WTC11 (cell line): ENCODE measurements at regions not wholly inside any gene's neighbourhood (a gene's known extent, or its start where the extent isn't known, plus 50 kb on each side); places are given as distances from the start of the nearest gene placed in this dataset.

Experiments
- ATAC-seq: fragments of 200-7000 bp; cut with Tn5 transposase; 2 replicates; pipeline ENCODE4 v1.10.0; 2021; ENCODE audit warnings: mild to moderate bottlenecking, moderate library complexity
- CTCF ChIA-PET: fragments of 300-600 bp; sonication (Branson Sonifier 250); formaldehyde crosslinking; loops from one replicate; lab custom pipeline; 2021; ENCODE audit warnings: antibody characterized with exemption; lab: Charles Lee
- POLR2A ChIA-PET: fragments of 350-600 bp; sonication (Branson Sonifier 250); formaldehyde crosslinking; loops from one replicate; lab custom pipeline; 2021; ENCODE audit warnings: antibody characterized with exemption; lab: Charles Lee
- DNase-seq: peaks from one replicate; pipeline ENCODE4 v3.0.0; 2021; ENCODE audit warnings: low spot score
- H3K27ac Mint-ChIP-seq: 2 replicates; pipeline ENCODE4 v1.8.0; 2021; ENCODE audit warnings: mixed read lengths
- H3K27me3 Mint-ChIP-seq: 2 replicates; pipeline ENCODE4 v1.8.0; 2021; ENCODE audit warnings: low read depth, mild to moderate bottlenecking, moderate library complexity, mixed read lengths
- H3K36me3 Mint-ChIP-seq: 2 replicates; pipeline ENCODE4 v1.8.0; 2021; ENCODE audit warnings: mixed read lengths
- H3K4me1 Mint-ChIP-seq: 2 replicates; pipeline ENCODE4 v1.8.0; 2022; ENCODE audit warnings: mixed read lengths
- H3K4me3 Mint-ChIP-seq: 2 replicates; pipeline ENCODE4 v1.8.0; 2021; ENCODE audit warnings: mild to moderate bottlenecking, moderate library complexity, mixed read lengths
- H3K9me3 Mint-ChIP-seq: 2 replicates; pipeline ENCODE4 v1.8.0; 2021; ENCODE audit warnings: mixed read lengths
- MXD4 ChIP-seq: fragments of 250-450 bp; sonication (Bioruptor Pico); IDR thresholded peaks from 2 replicates; pipeline ENCODE4 v1.8.0; 2021; ENCODE audit warnings: mild to moderate bottlenecking, moderate library complexity, borderline replicate concordance
- NR3C1 ChIP-seq: sonication (generic); formaldehyde crosslinking; conservative IDR thresholded peaks from 2 replicates; pipeline ENCODE4 v1.8.1; 2023; ENCODE audit warnings: low read depth, mild to moderate bottlenecking, missing genetic modification reagents
- SP1 ChIP-seq: sonication (generic); formaldehyde crosslinking; conservative IDR thresholded peaks from 2 replicates; pipeline ENCODE4 v1.8.1; 2022; ENCODE audit warnings: missing genetic modification reagents
- TEAD4 ChIP-seq: sonication (generic); formaldehyde crosslinking; IDR thresholded peaks from 2 replicates; pipeline ENCODE4 v1.8.0; 2022; ENCODE audit warnings: mild to moderate bottlenecking, missing genetic modification reagents
- ZNF219 ChIP-seq: sonication (generic); formaldehyde crosslinking; IDR thresholded peaks from 2 replicates; pipeline ENCODE4 v1.8.0; 2023; ENCODE audit warnings: missing genetic modification reagents, mild to moderate bottlenecking, borderline replicate concordance
- ZNF317 ChIP-seq: sonication (generic); formaldehyde crosslinking; IDR thresholded peaks from 2 replicates; pipeline ENCODE4 v1.8.1; 2023; ENCODE audit warnings: low read depth, mild to moderate bottlenecking, moderate library complexity, missing genetic modification reagents, borderline replicate concordance
- ZNF423 ChIP-seq: fragments of 250-450 bp; sonication (Bioruptor Pico); IDR thresholded peaks from 2 replicates; pipeline ENCODE4 v2.1.2; 2022; ENCODE audit warnings: mild to moderate bottlenecking, moderate library complexity
- TF ChIP-seq, protein P1 (sequence below): sonication (generic); formaldehyde crosslinking; IDR thresholded peaks from 2 replicates; pipeline ENCODE4 v1.8.0; 2023; ENCODE audit warnings: mild to moderate bottlenecking, missing genetic modification reagents
- TF ChIP-seq, protein P2 (sequence below): sonication (generic); formaldehyde crosslinking; IDR thresholded peaks from 2 replicates; pipeline ENCODE4 v1.8.0; 2022; ENCODE audit warnings: mild to moderate bottlenecking, missing genetic modification reagents
- TF ChIP-seq, protein P3 (sequence below): sonication (generic); formaldehyde crosslinking; conservative IDR thresholded peaks from 2 replicates; pipeline ENCODE4 v1.8.1; 2022; ENCODE audit warnings: mild to moderate bottlenecking, missing genetic modification reagents
- TF ChIP-seq, protein P4 (sequence below): sonication (generic); formaldehyde crosslinking; IDR thresholded peaks from 2 replicates; pipeline ENCODE4 v1.8.1; 2022; ENCODE audit warnings: low read depth, missing genetic modification reagents, borderline replicate concordance
- TF ChIP-seq, protein P5 (sequence below): sonication (generic); formaldehyde crosslinking; IDR thresholded peaks from 2 replicates; pipeline ENCODE4 v1.8.0; 2022; ENCODE audit warnings: mild to moderate bottlenecking, missing genetic modification reagents

DNA sequence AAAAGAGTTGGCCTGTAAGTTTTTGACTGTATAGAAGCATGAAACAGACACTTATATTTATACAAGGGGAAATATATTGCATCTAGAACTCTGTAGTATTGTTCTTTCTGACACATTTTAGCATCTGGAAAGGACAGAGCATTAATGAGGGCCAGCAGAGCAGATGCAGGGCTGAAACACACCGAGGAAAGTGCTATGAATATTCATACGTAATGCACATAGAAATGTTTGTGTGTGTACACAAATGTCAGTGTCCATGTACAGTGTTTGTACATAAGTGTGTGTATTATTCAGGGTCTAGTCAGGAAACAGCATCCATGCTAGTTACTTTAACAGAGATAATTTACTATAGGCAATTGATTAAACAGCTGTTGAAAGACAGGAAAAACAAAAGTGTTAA, 146.5 kb upstream of the DTNBP1 start:
- ChIA-PET CTCF (interaction anchor here (1.9 kb wide), 1 partner anchor 118 kb away, joined by 6 read pairs; no protein-coding TSS in a partner anchor), POLR2A (no interaction called here)
- Mint-ChIP-seq H3K27me3 (no peaks in the 10 kb centered on the region; the same call in 1 of the 2 replicates), H3K4me3 (no peak overlapping the region), H3K27ac (no peak overlapping the region), H3K36me3 (no peaks in the 10 kb centered on the region), H3K4me1 (no peaks in the 10 kb centered on the region; the same call in 1 of the 2 replicates), H3K9me3 (peaks cover 4% of the 10 kb centered on the region)
- DNase-seq (no peak), ATAC-seq (no peak)
- TF ChIP-seq ZNF219 (no peak), SP1 (CRISPR knock-in tag) (no peak), NR3C1 (CRISPR knock-in tag) (no peak), MXD4 (CRISPR knock-in tag) (no peak)
- TF ChIP-seq, protein P1, sequence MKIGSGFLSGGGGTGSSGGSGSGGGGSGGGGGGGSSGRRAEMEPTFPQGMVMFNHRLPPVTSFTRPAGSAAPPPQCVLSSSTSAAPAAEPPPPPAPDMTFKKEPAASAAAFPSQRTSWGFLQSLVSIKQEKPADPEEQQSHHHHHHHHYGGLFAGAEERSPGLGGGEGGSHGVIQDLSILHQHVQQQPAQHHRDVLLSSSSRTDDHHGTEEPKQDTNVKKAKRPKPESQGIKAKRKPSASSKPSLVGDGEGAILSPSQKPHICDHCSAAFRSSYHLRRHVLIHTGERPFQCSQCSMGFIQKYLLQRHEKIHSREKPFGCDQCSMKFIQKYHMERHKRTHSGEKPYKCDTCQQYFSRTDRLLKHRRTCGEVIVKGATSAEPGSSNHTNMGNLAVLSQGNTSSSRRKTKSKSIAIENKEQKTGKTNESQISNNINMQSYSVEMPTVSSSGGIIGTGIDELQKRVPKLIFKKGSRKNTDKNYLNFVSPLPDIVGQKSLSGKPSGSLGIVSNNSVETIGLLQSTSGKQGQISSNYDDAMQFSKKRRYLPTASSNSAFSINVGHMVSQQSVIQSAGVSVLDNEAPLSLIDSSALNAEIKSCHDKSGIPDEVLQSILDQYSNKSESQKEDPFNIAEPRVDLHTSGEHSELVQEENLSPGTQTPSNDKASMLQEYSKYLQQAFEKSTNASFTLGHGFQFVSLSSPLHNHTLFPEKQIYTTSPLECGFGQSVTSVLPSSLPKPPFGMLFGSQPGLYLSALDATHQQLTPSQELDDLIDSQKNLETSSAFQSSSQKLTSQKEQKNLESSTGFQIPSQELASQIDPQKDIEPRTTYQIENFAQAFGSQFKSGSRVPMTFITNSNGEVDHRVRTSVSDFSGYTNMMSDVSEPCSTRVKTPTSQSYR = no peak
- TF ChIP-seq, protein P2, sequence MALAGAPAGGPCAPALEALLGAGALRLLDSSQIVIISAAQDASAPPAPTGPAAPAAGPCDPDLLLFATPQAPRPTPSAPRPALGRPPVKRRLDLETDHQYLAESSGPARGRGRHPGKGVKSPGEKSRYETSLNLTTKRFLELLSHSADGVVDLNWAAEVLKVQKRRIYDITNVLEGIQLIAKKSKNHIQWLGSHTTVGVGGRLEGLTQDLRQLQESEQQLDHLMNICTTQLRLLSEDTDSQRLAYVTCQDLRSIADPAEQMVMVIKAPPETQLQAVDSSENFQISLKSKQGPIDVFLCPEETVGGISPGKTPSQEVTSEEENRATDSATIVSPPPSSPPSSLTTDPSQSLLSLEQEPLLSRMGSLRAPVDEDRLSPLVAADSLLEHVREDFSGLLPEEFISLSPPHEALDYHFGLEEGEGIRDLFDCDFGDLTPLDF (CRISPR knock-in tag) = no peak
- TF ChIP-seq, protein P3, sequence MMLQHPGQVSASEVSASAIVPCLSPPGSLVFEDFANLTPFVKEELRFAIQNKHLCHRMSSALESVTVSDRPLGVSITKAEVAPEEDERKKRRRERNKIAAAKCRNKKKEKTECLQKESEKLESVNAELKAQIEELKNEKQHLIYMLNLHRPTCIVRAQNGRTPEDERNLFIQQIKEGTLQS = no peak
- TF ChIP-seq, protein P4, sequence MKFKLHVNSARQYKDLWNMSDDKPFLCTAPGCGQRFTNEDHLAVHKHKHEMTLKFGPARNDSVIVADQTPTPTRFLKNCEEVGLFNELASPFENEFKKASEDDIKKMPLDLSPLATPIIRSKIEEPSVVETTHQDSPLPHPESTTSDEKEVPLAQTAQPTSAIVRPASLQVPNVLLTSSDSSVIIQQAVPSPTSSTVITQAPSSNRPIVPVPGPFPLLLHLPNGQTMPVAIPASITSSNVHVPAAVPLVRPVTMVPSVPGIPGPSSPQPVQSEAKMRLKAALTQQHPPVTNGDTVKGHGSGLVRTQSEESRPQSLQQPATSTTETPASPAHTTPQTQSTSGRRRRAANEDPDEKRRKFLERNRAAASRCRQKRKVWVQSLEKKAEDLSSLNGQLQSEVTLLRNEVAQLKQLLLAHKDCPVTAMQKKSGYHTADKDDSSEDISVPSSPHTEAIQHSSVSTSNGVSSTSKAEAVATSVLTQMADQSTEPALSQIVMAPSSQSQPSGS = no peak
- TF ChIP-seq, protein P5, sequence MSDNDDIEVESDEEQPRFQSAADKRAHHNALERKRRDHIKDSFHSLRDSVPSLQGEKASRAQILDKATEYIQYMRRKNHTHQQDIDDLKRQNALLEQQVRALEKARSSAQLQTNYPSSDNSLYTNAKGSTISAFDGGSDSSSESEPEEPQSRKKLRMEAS (CRISPR knock-in tag) = no peak

DNA sequence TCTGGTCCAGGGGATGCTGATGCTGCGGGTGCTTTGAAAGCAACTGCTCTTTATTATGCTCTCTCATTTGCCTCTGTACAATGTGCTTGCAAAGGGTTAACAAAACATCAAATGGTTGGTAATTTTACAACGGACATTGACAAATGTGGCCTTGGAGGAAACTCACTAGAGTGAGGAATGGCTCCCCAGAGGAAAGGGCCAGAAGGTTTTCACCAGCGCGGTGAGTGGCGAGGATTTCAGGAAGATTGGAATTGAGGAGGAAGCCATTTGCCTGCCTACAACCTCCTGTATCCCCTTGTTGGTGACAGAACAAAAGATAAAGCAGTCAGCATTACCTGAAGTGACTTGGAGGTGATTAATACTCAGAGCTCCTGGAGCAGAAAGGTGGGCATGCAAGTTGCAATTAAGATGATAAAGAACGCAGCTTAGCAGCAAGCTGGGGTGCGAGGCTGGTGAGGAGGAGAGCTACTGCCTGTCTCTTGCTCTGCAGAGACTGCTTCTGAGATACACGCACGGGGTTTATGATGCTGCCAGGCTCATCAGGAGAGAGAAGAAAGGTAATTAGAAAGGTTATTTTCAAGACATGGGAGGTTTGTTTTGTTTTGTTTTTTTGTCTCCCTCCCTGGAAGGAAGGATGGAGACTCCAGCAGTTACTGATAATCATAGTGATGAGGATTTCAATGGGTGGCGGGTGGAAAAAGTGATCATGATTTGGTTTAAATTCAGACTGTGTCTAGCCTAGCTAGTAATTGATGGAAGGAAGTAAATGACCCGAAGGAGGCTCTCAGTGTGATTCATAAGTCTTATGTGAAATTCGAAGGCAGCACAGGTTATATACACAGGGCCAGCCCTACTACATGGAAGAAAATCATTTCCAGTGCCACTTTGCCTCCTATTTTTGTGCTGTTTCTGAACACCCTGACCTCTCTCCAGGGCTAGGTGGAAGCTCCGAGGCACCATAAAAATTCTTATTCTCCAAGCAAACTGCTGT, 141.6 kb upstream of the DTNBP1 start:
- ChIA-PET CTCF (interaction anchor here (0.6 kb wide), 1 partner anchor 89 kb away, joined by 3 read pairs; no protein-coding TSS in a partner anchor), POLR2A (no interaction called here)
- DNase-seq (no peak), ATAC-seq (no peak)
- Mint-ChIP-seq H3K4me1 (peaks cover 3% of the 10 kb centered on the region; the same call in 1 of the 2 replicates), H3K36me3 (no peaks in the 10 kb centered on the region), H3K9me3 (peaks cover 3% of the 10 kb centered on the region), H3K4me3 (no peak overlapping the region), H3K27ac (no peak overlapping the region), H3K27me3 (no peaks in the 10 kb centered on the region; the same call in 1 of the 2 replicates)
- TF ChIP-seq, protein P3 = no peak
- TF ChIP-seq TEAD4 (CRISPR knock-in tag) = no peak

DNA sequence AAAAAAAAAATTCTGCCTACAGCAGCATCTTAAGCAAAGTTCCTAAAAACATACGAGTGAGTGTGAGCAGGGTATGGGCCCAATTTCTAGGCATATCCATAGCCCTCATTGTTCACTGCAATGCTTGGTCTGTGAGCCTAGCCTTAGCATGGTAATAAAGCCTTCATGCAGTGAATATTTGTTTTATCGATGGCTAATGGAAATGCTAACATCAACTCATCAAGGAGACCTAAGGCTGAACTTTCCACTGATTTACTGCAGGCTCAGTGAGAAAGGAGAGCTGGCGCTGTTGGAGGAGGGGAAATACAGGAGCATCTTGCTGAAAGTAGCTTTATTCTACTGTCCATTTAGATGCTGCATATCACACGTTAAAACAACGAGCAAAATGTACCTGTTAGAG, 139.6 kb upstream of the DTNBP1 start:
- TF ChIP-seq ZNF317 (CRISPR knock-in tag) (no peak), ZNF423 (CRISPR knock-in tag) (no peak)
- POLR2A ChIA-PET = no interaction called here
- ATAC-seq (no peak), DNase-seq (no peak)
- Mint-ChIP-seq H3K4me1 (peaks cover 3% of the 10 kb centered on the region; the same call in 1 of the 2 replicates), H3K27ac (no peak overlapping the region), H3K27me3 (peaks cover 3% of the 10 kb centered on the region), H3K9me3 (peaks cover 19% of the 10 kb centered on the region), H3K4me3 (no peak overlapping the region), H3K36me3 (peaks cover 17% of the 10 kb centered on the region)
- CTCF ChIA-PET = no interaction called here
